ENCODE measurements at regions not wholly inside any gene's neighbourhood (a gene's known extent, or its start where the extent isn't known, plus 50 kb on each side); places are given as distances from the start of the nearest gene placed in this dataset.
"Not testable (repeated sequence)": the region's sequence is repeated elsewhere in the genome, so short reads cannot be mapped to it uniquely, and the experiment has no call there.

- no peak for DNase-seq (ENCODE audit: low spot score)
Measured at GRCh38 chr14:97031530-97031929, 234.3 kb downstream of the VRK1 start.

GRCh38 chr14:97033556-97034081, 236.4 kb downstream of the VRK1 start:
- DNase-seq (ENCODE audit: low spot score) = no peak

GRCh38 chr14:97036086-97036852, 239.1 kb downstream of the VRK1 start:
- DNase-seq (ENCODE audit: low spot score) = no peak

GRCh38 chr14:97039717-97040363, 242.7 kb downstream of the VRK1 start:
- DNase-seq (ENCODE audit: low spot score) = no peak

- DNase-seq (ENCODE audit: low spot score) = no peak
Measured at GRCh38 chr14:97046967-97047366, 249.8 kb downstream of the VRK1 start.

GRCh38 chr14:97052001-97052400, 254.8 kb downstream of the VRK1 start:
- no peak for DNase-seq (ENCODE audit: low spot score)

GRCh38 chr14:97053941-97054340, 256.8 kb downstream of the VRK1 start:
- no peak for DNase-seq (ENCODE audit: low spot score)

GRCh38 chr14:97055355-97055754, 258.2 kb downstream of the VRK1 start:
- no peak for DNase-seq (ENCODE audit: low spot score)

- DNase-seq (ENCODE audit: low spot score) = no peak
Measured at GRCh38 chr14:97056086-97056485, 258.9 kb downstream of the VRK1 start.

- DNase-seq (ENCODE audit: low spot score) = no peak
Measured at GRCh38 chr14:97057238-97058073, 260.3 kb downstream of the VRK1 start.

GRCh38 chr14:97058074-97058467, 260.9 kb downstream of the VRK1 start:
- no peak for DNase-seq (ENCODE audit: low spot score)

- DNase-seq (ENCODE audit: low spot score) = no peak
Measured at GRCh38 chr14:97058589-97058988, 261.4 kb downstream of the VRK1 start.

- DNase-seq (ENCODE audit: low spot score) = no peak
Measured at GRCh38 chr14:97061198-97061597, 264.0 kb downstream of the VRK1 start.

GRCh38 chr14:97061714-97062113, 264.5 kb downstream of the VRK1 start:
- no peak for DNase-seq (ENCODE audit: low spot score)

GRCh38 chr14:97065305-97066067, 268.3 kb downstream of the VRK1 start:
- no peak for DNase-seq (ENCODE audit: low spot score)

- DNase-seq (ENCODE audit: low spot score) = no peak
Measured at GRCh38 chr14:97066068-97066899, 269.1 kb downstream of the VRK1 start.

GRCh38 chr14:97068293-97068692, 271.1 kb downstream of the VRK1 start:
- DNase-seq (ENCODE audit: low spot score) = not testable (repeated sequence)

- no peak for DNase-seq (ENCODE audit: low spot score)
Measured at GRCh38 chr14:97070259-97070658, 273.1 kb downstream of the VRK1 start.

- no peak for DNase-seq (ENCODE audit: low spot score)
Measured at GRCh38 chr14:97071177-97071576, 274.0 kb downstream of the VRK1 start.

GRCh38 chr14:97073622-97074021, 276.4 kb downstream of the VRK1 start:
- no peak for DNase-seq (ENCODE audit: low spot score)

- DNase-seq (ENCODE audit: low spot score) = no peak
Measured at GRCh38 chr14:97074456-97074855, 277.3 kb downstream of the VRK1 start.

Measured in AG08395 (cell line).